Osteocyte (in vitro differentiated cells): ENCODE measurements at regions not wholly inside any gene's neighbourhood (a gene's known extent, or its start where the extent isn't known, plus 50 kb on each side); places are given as distances from the start of the nearest gene placed in this dataset.

Source experiments
- DNase-seq: peaks from one replicate; pipeline ENCODE4 v3.0.0; 2021; ENCODE audit warnings: mixed read lengths; ENCODE audit not compliant: unreplicated experiment; ENCODE audit errors: extremely low spot score
- H3K27ac Mint-ChIP-seq: one replicate; pipeline ENCODE4 v1.8.0; 2021; ENCODE audit warnings: mild to moderate bottlenecking, mixed read lengths; ENCODE audit not compliant: unreplicated experiment
- H3K27me3 Mint-ChIP-seq: one replicate; pipeline ENCODE4 v1.8.0; 2021; ENCODE audit warnings: mixed read lengths; ENCODE audit not compliant: unreplicated experiment
- H3K36me3 Mint-ChIP-seq: one replicate; pipeline ENCODE4 v1.8.0; 2021; ENCODE audit warnings: mixed read lengths; ENCODE audit not compliant: unreplicated experiment
- H3K4me1 Mint-ChIP-seq: one replicate; pipeline ENCODE4 v1.8.0; 2021; ENCODE audit warnings: mixed read lengths; ENCODE audit not compliant: unreplicated experiment
- H3K4me3 Mint-ChIP-seq: one replicate; pipeline ENCODE4 v1.8.0; 2021; ENCODE audit warnings: mild to moderate bottlenecking, moderate library complexity, mixed read lengths; ENCODE audit not compliant: unreplicated experiment
- H3K9me3 Mint-ChIP-seq: one replicate; pipeline ENCODE4 v1.8.0; 2021; ENCODE audit warnings: mixed read lengths; ENCODE audit not compliant: unreplicated experiment
- TF ChIP-seq, protein P1 (sequence below): fragments of 200-600 bp; sonication (generic); IDR thresholded peaks from 2 replicates; pipeline ENCODE4 v1.5.0; 2021; ENCODE audit warnings: antibody characterized with exemption, mild to moderate bottlenecking, moderate library complexity

DNA sequence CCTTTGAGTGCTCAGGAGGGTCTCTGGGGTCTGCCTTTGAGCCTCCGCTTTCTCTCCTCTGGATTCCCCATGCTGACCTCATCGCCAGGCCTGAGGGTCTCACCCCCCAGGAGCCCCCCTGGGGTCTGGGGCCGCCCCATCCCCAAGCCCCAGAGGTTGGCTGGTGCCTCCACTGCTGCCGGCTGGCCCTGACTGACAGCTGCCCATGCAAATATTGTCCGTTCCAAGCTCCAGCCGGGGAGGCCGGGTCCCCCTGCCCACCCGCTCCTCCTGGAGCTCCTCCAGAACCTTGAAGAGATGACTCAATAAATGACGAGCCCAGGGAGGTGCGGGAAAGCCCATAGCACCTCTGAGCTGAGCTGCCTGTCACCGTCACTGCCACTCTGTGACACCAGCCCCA lies 173.8 kb downstream of the RBFOX3 start:
- Mint-ChIP-seq H3K9me3 (peaks cover 5% of the 10 kb centered on the region), H3K36me3 (no peaks in the 10 kb centered on the region), H3K4me3 (no peak overlapping the region), H3K27me3 (peaks cover 34% of the 10 kb centered on the region), H3K4me1 (no peaks in the 10 kb centered on the region), H3K27ac (no peak overlapping the region)
- TF ChIP-seq, protein P1, sequence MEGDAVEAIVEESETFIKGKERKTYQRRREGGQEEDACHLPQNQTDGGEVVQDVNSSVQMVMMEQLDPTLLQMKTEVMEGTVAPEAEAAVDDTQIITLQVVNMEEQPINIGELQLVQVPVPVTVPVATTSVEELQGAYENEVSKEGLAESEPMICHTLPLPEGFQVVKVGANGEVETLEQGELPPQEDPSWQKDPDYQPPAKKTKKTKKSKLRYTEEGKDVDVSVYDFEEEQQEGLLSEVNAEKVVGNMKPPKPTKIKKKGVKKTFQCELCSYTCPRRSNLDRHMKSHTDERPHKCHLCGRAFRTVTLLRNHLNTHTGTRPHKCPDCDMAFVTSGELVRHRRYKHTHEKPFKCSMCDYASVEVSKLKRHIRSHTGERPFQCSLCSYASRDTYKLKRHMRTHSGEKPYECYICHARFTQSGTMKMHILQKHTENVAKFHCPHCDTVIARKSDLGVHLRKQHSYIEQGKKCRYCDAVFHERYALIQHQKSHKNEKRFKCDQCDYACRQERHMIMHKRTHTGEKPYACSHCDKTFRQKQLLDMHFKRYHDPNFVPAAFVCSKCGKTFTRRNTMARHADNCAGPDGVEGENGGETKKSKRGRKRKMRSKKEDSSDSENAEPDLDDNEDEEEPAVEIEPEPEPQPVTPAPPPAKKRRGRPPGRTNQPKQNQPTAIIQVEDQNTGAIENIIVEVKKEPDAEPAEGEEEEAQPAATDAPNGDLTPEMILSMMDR: no peak
- DNase-seq: no peak

DNA sequence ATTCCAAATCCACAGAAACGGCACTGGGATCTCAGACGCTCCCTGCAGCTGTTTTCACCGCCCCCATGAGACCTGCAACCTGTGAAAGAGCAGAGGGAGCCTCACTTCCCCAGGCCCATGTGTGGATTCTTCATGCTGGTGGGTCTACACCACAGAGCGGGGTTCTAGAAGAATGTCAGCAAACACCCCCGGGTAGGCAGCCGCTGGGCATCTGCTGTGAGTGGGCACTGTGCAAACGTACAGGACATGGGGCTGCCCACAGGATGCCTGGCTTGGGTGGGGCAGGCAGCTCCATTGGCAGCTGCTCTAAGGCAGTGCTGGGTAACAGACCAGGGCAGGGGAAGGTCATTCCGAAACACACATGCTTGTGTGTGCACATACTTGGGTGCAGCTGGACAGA lies 174.9 kb downstream of the RBFOX3 start:
- Mint-ChIP-seq H3K9me3 (peaks cover 5% of the 10 kb centered on the region), H3K4me1 (no peaks in the 10 kb centered on the region), H3K27me3 (peaks cover 41% of the 10 kb centered on the region), H3K36me3 (no peaks in the 10 kb centered on the region), H3K4me3 (no peak overlapping the region), H3K27ac (no peak overlapping the region)
- TF ChIP-seq, protein P1: no peak
- no peak for DNase-seq

DNA sequence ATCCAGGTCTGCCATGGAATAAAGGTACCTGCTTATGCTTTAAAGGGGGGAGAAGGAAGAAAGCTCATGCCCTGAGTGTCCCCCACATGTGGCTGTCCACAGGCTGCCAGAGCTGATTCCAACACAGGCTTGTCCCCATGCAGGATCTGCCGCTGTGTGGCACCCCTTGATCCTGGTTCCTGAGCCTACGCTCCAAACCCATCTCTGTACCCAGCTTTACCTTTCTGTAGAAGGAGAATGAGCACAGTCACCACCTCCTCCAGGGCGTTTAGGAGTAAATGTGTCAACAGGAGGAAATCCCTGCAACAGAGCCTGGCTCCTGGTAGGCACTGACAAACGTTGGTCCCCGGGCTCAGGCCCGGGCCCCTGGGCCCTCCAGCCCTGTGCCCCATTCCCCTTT lies 175.6 kb downstream of the RBFOX3 start:
- H3K4me1 Mint-ChIP-seq: no peaks in the 10 kb centered on the region
- H3K27ac Mint-ChIP-seq: no peak overlapping the region
- no peak for DNase-seq
- TF ChIP-seq, protein P1: no peak
- no peak overlapping the region for H3K4me3 Mint-ChIP-seq
- H3K36me3 Mint-ChIP-seq: no peaks in the 10 kb centered on the region
- H3K9me3 Mint-ChIP-seq: peaks cover 5% of the 10 kb centered on the region
- peaks cover 41% of the 10 kb centered on the region for H3K27me3 Mint-ChIP-seq

DNA sequence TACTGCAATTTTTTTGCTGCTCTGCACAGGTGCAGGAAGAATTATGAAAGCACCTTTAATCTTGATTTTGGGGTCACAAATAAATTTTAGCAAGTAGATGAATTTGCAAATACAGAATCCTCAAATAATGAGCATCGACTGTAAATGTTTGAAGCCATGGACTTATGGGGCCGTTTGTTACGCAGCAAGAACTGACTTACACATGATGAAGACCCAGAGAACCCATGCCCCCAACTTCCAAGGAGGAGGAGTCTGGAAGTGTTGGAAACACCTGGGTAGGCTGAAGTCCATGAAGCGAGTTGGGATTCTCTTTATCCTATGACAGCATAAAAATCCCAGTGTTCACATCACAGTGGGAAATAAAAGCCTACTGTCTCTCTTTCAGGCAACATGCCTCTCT lies 176.6 kb downstream of the RBFOX3 start:
- no peaks in the 10 kb centered on the region for H3K36me3 Mint-ChIP-seq
- H3K27ac Mint-ChIP-seq: no peak overlapping the region
- no peak overlapping the region for H3K4me3 Mint-ChIP-seq
- peaks cover 5% of the 10 kb centered on the region for H3K9me3 Mint-ChIP-seq
- no peak for DNase-seq
- H3K27me3 Mint-ChIP-seq: peaks cover 38% of the 10 kb centered on the region
- no peaks in the 10 kb centered on the region for H3K4me1 Mint-ChIP-seq
- TF ChIP-seq, protein P1: no peak

DNA sequence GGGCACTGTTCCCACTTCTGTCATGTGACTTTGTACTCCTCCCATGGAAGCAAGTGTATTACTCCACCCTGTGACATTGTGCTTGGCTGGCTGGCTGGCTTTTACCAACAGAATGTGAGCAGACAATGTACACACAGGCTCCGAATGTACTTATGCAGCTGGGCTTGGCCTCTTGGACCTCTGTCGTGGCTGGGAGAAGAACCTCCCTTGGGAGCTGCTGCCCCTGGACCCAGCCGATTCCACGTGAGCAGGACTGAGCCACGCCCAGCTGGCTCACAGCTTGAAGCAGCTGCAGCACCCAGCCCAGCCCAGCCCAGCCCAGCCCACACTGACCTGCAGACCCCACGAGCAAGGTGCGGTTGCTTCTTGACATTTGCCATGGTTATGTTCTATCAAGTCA lies 177.5 kb downstream of the RBFOX3 start:
- Mint-ChIP-seq H3K27me3 (peaks cover 38% of the 10 kb centered on the region), H3K27ac (no peak overlapping the region), H3K9me3 (peaks cover 5% of the 10 kb centered on the region), H3K4me3 (no peak overlapping the region), H3K4me1 (no peaks in the 10 kb centered on the region), H3K36me3 (no peaks in the 10 kb centered on the region)
- no peak for DNase-seq
- TF ChIP-seq, protein P1: no peak
